HG02623 (cell line): ENCODE measurements at regions not wholly inside any gene's neighbourhood (a gene's known extent, or its start where the extent isn't known, plus 50 kb on each side); places are given as distances from the start of the nearest gene placed in this dataset.
"Not testable (repeated sequence)": the region's sequence is repeated elsewhere in the genome, so short reads cannot be mapped to it uniquely, and the experiment has no call there.

Source experiments
- ATAC-seq: cut with Tn5 transposase; IDR thresholded peaks from one replicate; pipeline ENCODE4 v1.9.1; 2021; ENCODE audit warnings: moderate library complexity; ENCODE audit not compliant: unreplicated experiment

DNA sequence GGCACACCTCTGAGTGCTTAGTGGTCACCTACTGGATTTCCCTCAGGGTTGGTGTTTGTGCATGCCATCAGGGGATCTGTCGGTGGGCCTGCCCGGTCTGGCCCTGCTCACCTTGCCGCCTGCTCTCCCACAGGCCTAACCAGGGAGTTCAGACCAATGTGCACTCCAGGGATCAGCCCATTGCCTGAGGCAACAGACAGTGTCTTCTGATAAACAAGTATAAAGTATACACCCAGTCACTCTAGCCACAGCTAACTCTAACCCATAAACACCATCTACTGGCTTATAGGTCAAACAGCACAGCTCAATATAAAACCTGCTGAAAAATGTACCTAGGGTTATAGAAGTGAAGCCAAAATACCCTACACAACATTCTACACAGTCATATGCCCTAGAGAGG lies 1300.0 kb downstream of the PLA2G4A start:
- no peak for ATAC-seq

GRCh38 chr1:188129856-188130838 lies 1301.4 kb downstream of the PLA2G4A start:
- ATAC-seq: no peak

DNA sequence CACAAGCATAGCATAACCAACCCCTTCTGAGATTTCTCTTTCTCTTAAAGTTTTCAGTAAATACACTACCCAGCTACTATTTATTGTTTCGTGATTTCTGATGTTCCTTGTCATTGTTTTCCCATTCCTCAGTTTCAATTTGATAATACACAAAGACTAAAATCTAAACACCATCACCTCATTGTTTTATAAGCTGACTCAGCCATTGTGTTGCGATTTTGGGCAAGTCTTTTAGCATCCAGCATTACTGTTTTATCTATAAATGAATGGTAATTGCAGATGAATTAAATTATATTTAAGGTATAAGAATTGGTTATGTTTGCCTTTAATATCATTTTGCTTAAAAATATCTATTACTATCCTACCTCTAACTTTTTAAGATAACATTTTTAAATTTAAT lies 1308.5 kb downstream of the PLA2G4A start:
- ATAC-seq: no peak

DNA sequence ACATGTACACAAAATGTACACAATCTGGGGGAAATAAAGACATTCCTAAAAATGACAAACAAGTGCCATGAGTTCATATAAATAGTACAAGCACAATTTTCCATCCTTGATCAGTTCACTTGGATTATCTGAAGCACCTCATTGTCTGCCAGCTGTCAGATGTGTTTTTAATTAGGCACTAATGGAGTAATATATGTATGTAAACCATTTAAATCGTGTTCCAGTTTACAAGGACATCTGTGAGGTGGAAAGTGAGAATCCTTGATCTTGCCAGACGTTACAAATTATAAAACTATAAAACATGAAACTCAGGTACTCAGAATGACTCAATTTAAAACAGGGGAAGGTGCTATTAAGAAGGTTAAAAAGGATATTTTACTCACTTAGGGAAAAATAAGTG lies 1312.2 kb downstream of the PLA2G4A start:
- no peak for ATAC-seq

GRCh38 chr1:188154196-188154595 lies 1325.4 kb downstream of the PLA2G4A start:
- ATAC-seq: no peak

DNA sequence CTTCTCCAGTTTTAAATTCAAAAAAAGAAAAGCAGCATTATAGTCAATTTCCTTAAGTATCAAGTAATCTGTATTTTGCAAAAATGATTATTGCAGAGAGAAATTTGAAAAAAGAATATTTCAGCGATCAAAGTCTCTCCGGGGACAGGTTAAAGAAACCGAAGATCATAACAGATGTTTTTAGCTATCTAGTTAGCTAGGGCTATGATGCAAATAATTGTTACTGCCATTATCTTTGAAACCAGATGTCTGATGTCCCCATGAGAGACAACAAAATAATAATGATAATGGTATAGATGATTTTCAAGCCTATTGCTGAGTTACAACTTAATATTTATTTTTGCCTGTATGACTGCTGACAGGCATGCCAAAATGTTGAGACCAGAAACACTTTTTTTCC lies 1326.0 kb downstream of the PLA2G4A start:
- no peak for ATAC-seq

GRCh38 chr1:188155261-188155660 lies 1326.5 kb downstream of the PLA2G4A start:
- ATAC-seq: no peak

- ATAC-seq: no peak
Observed at GRCh38 chr1:188164459-188164858, 1335.7 kb downstream of the PLA2G4A start.

- no peak for ATAC-seq
Observed at GRCh38 chr1:188166654-188167053, 1337.9 kb downstream of the PLA2G4A start.

DNA sequence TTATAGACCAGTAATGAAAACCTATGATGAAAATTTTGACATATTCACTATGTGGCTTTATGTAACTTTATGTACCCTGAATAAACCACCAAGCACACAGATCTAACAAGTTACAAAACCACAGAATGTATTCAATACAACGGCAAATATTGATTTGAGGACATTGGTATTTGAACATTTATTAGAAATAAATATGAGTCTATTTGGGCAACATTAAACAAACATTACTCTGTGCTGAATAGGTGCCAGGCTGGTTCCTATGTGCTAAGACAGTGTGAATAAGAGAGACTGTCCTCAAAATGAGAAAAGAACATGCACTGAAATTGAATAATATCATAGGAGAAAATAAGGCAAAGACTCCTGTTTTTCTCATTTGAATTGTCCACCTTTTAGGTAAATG lies 1341.2 kb downstream of the PLA2G4A start:
- no peak for ATAC-seq

- ATAC-seq: no peak
Observed at GRCh38 chr1:188170411-188170810, 1341.7 kb downstream of the PLA2G4A start.

DNA sequence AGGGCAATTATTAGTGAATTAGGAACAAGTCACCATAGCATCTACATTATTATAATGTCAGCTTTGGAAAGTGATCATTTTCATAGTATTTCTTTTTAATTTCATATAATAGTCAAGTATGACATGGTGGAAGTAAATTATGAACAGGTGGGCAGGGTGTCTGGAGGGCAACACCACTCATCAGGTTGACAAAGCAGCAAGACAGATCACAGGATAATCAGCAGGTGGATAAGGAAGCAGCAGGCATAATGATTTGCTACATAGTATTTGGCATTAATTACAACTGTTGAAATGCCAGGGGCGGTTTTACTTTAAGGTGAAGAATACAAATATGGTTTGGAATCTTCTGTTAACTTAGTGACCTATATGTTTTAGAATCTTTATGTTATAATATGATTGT lies 1342.2 kb downstream of the PLA2G4A start:
- no peak for ATAC-seq

DNA sequence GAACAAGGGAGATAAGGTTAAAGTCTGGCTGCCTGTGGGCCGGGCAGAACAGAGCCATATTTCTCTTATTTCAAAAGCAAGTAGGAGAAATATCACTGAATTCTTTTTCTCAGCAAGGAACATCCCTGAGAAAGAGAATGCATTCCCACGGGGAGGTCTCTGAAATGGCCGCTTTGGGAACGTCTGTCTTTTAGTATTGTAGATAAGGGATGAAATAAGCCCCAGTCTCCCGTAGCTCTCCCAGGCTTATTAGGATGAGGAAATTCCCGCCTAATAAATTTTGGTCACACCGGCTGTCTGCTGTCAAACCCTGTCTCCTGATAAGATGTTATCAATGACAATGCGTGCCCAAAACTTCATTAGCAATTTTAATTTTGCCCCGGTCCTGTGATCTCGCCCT lies 1353.3 kb downstream of the PLA2G4A start:
- not testable (repeated sequence) for ATAC-seq

DNA sequence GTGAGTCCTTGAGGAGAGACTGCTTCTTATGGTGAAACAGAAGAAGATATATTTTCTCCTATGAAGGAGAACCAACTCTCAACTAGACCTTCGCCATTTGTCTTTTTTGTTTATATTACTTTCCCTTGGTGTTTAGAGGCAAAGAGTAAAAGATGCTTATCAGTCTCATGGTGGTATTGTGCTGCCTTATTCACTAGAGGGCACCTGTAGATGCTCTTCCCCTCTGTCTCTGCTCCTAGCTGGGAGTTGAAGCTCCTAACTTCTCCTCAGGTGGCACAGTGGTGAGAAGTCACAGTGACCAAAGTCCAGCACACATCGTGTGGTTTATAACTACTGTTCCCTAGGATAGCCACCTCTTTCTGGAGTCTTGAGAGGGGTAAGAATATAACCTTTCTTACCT lies 1359.6 kb downstream of the PLA2G4A start:
- ATAC-seq: no peak

DNA sequence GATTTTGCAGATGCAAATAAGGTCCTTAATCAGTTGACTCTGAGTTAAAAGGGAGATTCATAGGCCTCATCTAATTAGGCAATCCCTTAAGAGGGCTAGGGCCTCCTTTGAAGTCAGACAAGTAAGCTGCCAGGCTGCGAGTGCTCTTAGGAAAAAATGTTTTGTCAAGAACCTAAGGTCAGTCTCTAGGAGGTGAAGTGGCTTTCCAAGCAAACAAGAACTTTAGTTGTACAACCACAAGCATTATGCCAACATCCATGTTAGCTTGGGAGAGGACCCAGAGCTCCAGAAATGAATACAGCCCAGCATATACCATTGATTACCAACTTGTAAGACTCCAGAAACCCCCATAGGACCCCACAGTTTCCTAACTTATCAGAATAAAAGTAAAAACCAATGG lies 1366.2 kb downstream of the PLA2G4A start:
- ATAC-seq: no peak

DNA sequence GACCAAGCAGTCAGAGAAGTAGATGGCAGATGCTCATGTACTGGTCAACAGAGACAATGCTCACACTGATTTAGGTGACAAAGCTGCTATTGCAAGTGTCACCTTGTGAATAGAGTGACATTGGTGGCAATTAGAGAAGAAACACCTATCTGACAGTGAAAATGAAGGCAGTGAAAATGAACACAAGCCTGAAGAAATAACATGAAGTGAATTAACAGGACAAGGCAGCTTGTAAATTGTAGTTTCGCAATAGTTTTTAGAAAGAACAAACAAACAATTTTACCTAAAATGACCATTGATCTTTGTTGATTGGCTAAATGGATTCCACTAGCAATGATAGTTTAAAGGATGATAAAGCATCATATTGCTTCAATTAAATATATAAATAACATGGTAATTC lies 1389.5 kb downstream of the PLA2G4A start:
- ATAC-seq: no peak

DNA sequence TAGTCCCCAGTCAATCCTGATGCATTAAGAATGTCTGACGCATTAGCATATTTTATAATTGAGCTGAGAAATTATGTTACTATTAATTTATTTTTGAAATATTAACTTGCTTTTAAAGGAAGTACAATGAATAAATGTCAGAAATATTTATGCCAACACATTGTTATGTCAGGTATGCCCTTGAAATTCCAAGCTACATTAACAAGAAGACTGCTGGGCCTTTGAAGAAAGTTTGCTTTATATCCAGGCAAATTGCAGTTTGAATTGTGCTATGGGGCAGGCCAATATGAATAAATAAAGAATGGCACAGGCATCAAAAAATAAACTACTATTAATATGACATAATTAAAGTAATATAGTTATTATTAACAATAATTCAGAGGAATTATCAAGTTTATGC lies 1391.3 kb downstream of the PLA2G4A start:
- no peak for ATAC-seq

DNA sequence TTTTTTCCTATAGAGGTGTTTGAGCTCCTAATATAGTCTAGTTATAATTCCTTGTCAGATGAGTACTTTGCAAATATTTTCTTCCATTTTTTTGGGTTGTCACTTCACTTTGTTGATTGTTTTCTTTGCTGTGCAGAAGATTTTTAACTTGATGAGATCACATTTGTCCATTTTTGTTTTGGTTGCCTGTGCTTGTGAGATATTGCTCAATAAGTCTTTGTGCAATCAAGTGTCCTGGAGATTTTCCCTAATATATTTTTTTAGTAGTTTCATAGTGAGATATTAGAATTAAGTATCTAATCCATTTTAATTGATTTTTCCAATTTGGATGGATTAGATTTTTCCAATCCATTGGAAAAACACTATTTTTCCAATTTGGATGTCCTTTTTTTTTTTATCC lies 1395.5 kb downstream of the PLA2G4A start:
- no peak for ATAC-seq

GRCh38 chr1:188225975-188226374 lies 1397.2 kb downstream of the PLA2G4A start:
- no peak for ATAC-seq

DNA sequence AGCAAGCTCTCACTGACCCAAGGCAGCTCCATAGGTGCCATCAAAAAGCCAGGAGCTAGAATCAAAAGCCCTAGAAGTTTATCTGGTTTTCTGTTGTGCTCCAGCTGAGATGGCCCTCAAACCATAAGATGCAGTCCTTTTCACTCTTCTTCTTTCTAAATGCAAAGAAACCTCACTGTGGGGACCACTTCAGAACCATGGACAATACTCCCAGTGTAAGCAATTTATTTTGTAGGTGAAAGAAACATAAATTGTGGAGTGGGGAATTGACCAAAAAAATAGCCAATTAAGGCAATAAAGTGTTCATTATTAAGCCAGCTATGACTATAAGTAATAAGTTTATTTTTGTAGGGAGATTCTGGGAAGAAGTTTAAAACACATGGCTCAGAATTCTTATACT lies 1399.9 kb downstream of the PLA2G4A start:
- ATAC-seq: no peak

GRCh38 chr1:188237573-188238348 lies 1409.0 kb downstream of the PLA2G4A start:
- no peak for ATAC-seq
